HepG2 (cell line): ENCODE measurements at regions not wholly inside any gene's neighbourhood (a gene's known extent, or its start where the extent isn't known, plus 50 kb on each side); places are given as distances from the start of the nearest gene placed in this dataset.

ENCODE experiments used
- E2F1 ChIP-seq: sonication (generic); formaldehyde crosslinking; IDR thresholded peaks from 2 replicates; pipeline ENCODE4 v1.5.0; 2020; ENCODE audit warnings: missing genetic modification reagents
- EZH2 ChIP-seq: conservative IDR thresholded peaks from 2 replicates; pipeline ENCODE4 v1.6.1; 2012; ENCODE audit warnings: mild to moderate bottlenecking, low read depth, low read length, moderate library complexity
- MEIS2 ChIP-seq: sonication (generic); formaldehyde crosslinking; IDR thresholded peaks from 2 replicates; pipeline ENCODE4 v1.9.0; 2021; ENCODE audit warnings: mild to moderate bottlenecking, missing genetic modification reagents
- RFX5 ChIP-seq: IDR thresholded peaks from 2 replicates; pipeline ENCODE4 v1.6.1; 2011; ENCODE audit warnings: low read depth, low read length, improper control_type of control experiment
- SP2 ChIP-seq: sonication (generic); formaldehyde crosslinking; IDR thresholded peaks from 2 replicates; pipeline ENCODE4 v1.5.1; 2020; ENCODE audit warnings: mild to moderate bottlenecking, missing genetic modification reagents
- ZBTB14 ChIP-seq: sonication (generic); formaldehyde crosslinking; IDR thresholded peaks from 2 replicates; pipeline ENCODE4 v1.4.0; 2020; ENCODE audit warnings: missing genetic modification reagents

- TF ChIP-seq RFX5, result no peak
- no peak for TF ChIP-seq E2F1 (CRISPR knock-in tag)
- TF ChIP-seq EZH2, result no peak
- no peak for TF ChIP-seq MEIS2 (CRISPR knock-in tag)
- no peak for TF ChIP-seq SP2 (CRISPR knock-in tag)
- TF ChIP-seq ZBTB14 (CRISPR knock-in tag), result no peak
Measured at GRCh38 chr5:54876556-54876955, 108.8 kb downstream of the ESM1 start.
